Natural killer cell (primary cell): ENCODE measurements at regions not wholly inside any gene's neighbourhood (a gene's known extent, or its start where the extent isn't known, plus 50 kb on each side); places are given as distances from the start of the nearest gene placed in this dataset.

Experiments
- ATAC-seq, 3 donors: fragments of 150-1000 bp in 2 of 3; fragments of 200-7000 bp in 1 of 3; cut with Tn5 transposase; 1 replicate in 1 of 3; 2 replicates in 2 of 3; pipeline ENCODE4 v1.10.0; 2021; ENCODE audit warnings: mild to moderate bottlenecking in 2 of 3, moderate library complexity in 2 of 3
- DNase-seq, 2 donors: peaks; one replicate each; pipeline versions ENCODE4 v3.0.0 to v3.0.0-alpha.2; 2013 to 2021; ENCODE audit warnings: mixed read lengths in 1 of 2
- H3K27ac ChIP-seq: one replicate; pipeline ENCODE4 v1.5.1; 2013; ENCODE audit warnings: mild to moderate bottlenecking, low read length
- H3K27me3 ChIP-seq: one replicate; pipeline ENCODE4 v1.6.1; 2013; ENCODE audit warnings: low read length; ENCODE audit not compliant: control insufficient read depth, insufficient read depth
- H3K36me3 ChIP-seq: one replicate; pipeline ENCODE4 v1.6.1; 2013; ENCODE audit warnings: low read length; ENCODE audit not compliant: control insufficient read depth, insufficient read depth
- H3K4me1 ChIP-seq: one replicate; pipeline ENCODE4 v1.6.1; 2013; ENCODE audit warnings: low read length; ENCODE audit not compliant: control insufficient read depth, insufficient read depth
- H3K4me3 ChIP-seq: one replicate; pipeline ENCODE4 v1.5.1; 2013; ENCODE audit warnings: low read length
- H3K9me3 ChIP-seq: one replicate; pipeline ENCODE4 v1.6.1; 2013; ENCODE audit warnings: low read length; ENCODE audit not compliant: control insufficient read depth, insufficient read depth
- H3K27ac Mint-ChIP-seq, 2 donors: one replicate each; pipeline ENCODE4 v1.8.0; 2022; ENCODE audit warnings: mild to moderate bottlenecking in 2 of 2, mixed read lengths in 2 of 2, moderate library complexity in 1 of 2
- H3K27me3 Mint-ChIP-seq, 2 donors: one replicate each; pipeline ENCODE4 v1.8.0; 2022; ENCODE audit warnings: low read depth in 2 of 2, mixed read lengths in 2 of 2
- H3K36me3 Mint-ChIP-seq: one replicate; pipeline ENCODE4 v1.8.0; 2022; ENCODE audit warnings: mixed read lengths
- H3K4me1 Mint-ChIP-seq, 2 donors: one replicate each; pipeline ENCODE4 v1.8.0; 2022; ENCODE audit warnings: mixed read lengths in 2 of 2
- H3K4me3 Mint-ChIP-seq: one replicate; pipeline ENCODE4 v1.8.0; 2022; ENCODE audit warnings: mild to moderate bottlenecking, moderate library complexity, mixed read lengths
- H3K9me3 Mint-ChIP-seq, 2 donors: one replicate each; pipeline ENCODE4 v1.8.0; 2022; ENCODE audit warnings: mixed read lengths in 2 of 2
- whole genome bisulfite sequencing: methylation state at CpG from one replicate; pipeline ENCODE4 v1.1.7; 2013; ENCODE audit warnings: missing lambda C conversion rate; ENCODE audit not compliant: insufficient coverage; 5-methylcytosine and 5-hydroxymethylcytosine counted together
- intact Hi-C: fragments of 100-400 bp; cut with micrococcal nuclease; formaldehyde crosslinking; loops from one replicate; pipeline ENCODE4 v1.14.2; 2022
- TF ChIP-seq, protein P1 (sequence below): fragments of 200-600 bp; IDR thresholded peaks from one replicate; pipeline ENCODE4 v1.8.0; 2022; ENCODE audit warnings: antibody characterized with exemption

DNA sequence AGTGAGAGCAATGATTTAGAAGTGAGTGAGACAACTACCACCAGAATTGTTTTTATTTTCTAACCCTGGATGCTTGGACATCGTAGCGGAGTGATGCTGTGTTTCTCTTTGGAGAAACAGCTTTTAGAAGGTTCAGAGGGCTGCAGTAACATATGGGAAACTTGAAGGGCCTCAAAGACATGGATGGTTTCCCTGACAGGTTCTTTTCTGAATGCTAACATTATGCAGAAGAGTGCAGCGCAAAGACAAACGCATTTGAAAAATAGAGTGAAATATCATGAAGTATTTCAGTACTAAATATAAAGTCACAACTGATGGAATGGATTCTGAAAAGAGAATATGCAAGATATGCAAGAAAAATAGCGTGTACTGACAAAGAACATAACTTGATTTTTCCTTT, 385.1 kb upstream of the DSEL start:
- Histone ChIP-seq H3K27ac (no peak overlapping the region), H3K4me3 (no peak overlapping the region), H3K27me3 (no peaks in the 10 kb centered on the region), H3K9me3 (no peaks in the 10 kb centered on the region), H3K36me3 (no peaks in the 10 kb centered on the region), H3K4me1 (no peaks in the 10 kb centered on the region)
- Mint-ChIP-seq H3K4me3 (no peak overlapping the region), H3K4me1 (no peaks in the 10 kb centered on the region), H3K27ac (no peak overlapping the region), H3K36me3 (no peaks in the 10 kb centered on the region), H3K27me3 (no peaks in the 10 kb centered on the region), H3K9me3 (peaks cover 9 to 17% of the 10 kb centered on the region in 2 donors)
- intact Hi-C loops = no loop called here
- 92% methylated on average over 5 of the region's 5 CpGs for WGBS
- DNase-seq = no peak
- ATAC-seq = no peak
- TF ChIP-seq, protein P1, sequence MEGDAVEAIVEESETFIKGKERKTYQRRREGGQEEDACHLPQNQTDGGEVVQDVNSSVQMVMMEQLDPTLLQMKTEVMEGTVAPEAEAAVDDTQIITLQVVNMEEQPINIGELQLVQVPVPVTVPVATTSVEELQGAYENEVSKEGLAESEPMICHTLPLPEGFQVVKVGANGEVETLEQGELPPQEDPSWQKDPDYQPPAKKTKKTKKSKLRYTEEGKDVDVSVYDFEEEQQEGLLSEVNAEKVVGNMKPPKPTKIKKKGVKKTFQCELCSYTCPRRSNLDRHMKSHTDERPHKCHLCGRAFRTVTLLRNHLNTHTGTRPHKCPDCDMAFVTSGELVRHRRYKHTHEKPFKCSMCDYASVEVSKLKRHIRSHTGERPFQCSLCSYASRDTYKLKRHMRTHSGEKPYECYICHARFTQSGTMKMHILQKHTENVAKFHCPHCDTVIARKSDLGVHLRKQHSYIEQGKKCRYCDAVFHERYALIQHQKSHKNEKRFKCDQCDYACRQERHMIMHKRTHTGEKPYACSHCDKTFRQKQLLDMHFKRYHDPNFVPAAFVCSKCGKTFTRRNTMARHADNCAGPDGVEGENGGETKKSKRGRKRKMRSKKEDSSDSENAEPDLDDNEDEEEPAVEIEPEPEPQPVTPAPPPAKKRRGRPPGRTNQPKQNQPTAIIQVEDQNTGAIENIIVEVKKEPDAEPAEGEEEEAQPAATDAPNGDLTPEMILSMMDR = no peak

GRCh38 chr18:67896451-67896850, 379.9 kb upstream of the DSEL start:
- Histone ChIP-seq H3K9me3 (no peaks in the 10 kb centered on the region), H3K4me1 (no peaks in the 10 kb centered on the region), H3K4me3 (no peak overlapping the region), H3K27me3 (no peaks in the 10 kb centered on the region), H3K27ac (no peak overlapping the region), H3K36me3 (no peaks in the 10 kb centered on the region)
- Mint-ChIP-seq H3K9me3 (peaks cover 11 to 15% of the 10 kb centered on the region in 2 donors), H3K36me3 (no peaks in the 10 kb centered on the region), H3K27ac (no peak overlapping the region), H3K4me1 (no peaks in the 10 kb centered on the region), H3K27me3 (no peaks in the 10 kb centered on the region), H3K4me3 (no peak overlapping the region)
- ATAC-seq (no peak), DNase-seq (no peak)
- 67% methylated on average over 1 of the region's 1 CpG for WGBS
- TF ChIP-seq, protein P1 = no peak
- intact Hi-C loops = no loop called here

GRCh38 chr18:67893916-67894315, 377.4 kb upstream of the DSEL start:
- DNase-seq (no peak), ATAC-seq (no peak)
- no peaks in the 10 kb centered on the region for H3K27me3 ChIP-seq
- no peaks in the 10 kb centered on the region for H3K9me3 ChIP-seq
- TF ChIP-seq, protein P1 = no peak
- Mint-ChIP-seq H3K27ac (no peak overlapping the region), H3K4me3 (no peak overlapping the region), H3K4me1 (no peaks in the 10 kb centered on the region), H3K27me3 (no peaks in the 10 kb centered on the region), H3K36me3 (no peaks in the 10 kb centered on the region), H3K9me3 (peaks cover 6 to 8% of the 10 kb centered on the region in 2 donors)
- no peaks in the 10 kb centered on the region for H3K4me1 ChIP-seq
- 70% methylated on average over 2 of the region's 3 CpGs for WGBS
- H3K27ac ChIP-seq = no peak overlapping the region
- no peaks in the 10 kb centered on the region for H3K36me3 ChIP-seq
- H3K4me3 ChIP-seq = no peak overlapping the region
- intact Hi-C loops = no loop called here

DNA sequence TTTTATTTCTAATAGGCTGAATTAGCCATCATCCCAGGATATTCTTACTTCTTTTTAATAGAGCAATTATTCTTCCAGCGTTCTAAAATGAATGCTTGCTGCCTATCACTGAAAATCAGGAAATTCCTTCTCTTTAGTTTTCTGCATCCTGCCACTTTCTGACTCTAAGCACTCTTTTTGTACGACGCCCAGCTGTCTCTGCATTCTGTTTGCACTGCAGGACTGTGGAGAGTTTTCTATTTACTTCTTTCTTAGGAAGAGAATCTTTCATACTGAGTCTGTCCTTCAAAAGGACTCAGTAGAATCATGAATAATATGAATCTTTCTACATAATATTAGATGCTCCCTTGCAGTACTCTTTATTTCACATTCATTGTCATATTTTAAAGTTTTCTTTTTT, 360.4 kb upstream of the DSEL start:
- DNase-seq (no peak), ATAC-seq (no peak)
- intact Hi-C loops = no loop called here

More for the DNA sequence above, 360.4 kb upstream of the DSEL start:
- Mint-ChIP-seq H3K36me3 (no peaks in the 10 kb centered on the region), H3K4me1 (no peaks in the 10 kb centered on the region), H3K27me3 (no peaks in the 10 kb centered on the region), H3K4me3 (no peak overlapping the region), H3K9me3 (peaks cover 2 to 8% of the 10 kb centered on the region in 2 donors), H3K27ac (no peak overlapping the region)
- H3K9me3 ChIP-seq = no peaks in the 10 kb centered on the region
- H3K27ac ChIP-seq = no peak overlapping the region
- TF ChIP-seq, protein P1 = no peak
- H3K4me1 ChIP-seq = no peaks in the 10 kb centered on the region
- 34% methylated on average over 3 of the region's 3 CpGs for WGBS
- H3K27me3 ChIP-seq = no peaks in the 10 kb centered on the region
- no peak overlapping the region for H3K4me3 ChIP-seq
- H3K36me3 ChIP-seq = no peaks in the 10 kb centered on the region
